HCT116 (cell line): ENCODE measurements at regions not wholly inside any gene's neighbourhood (a gene's known extent, or its start where the extent isn't known, plus 50 kb on each side); places are given as distances from the start of the nearest gene placed in this dataset.

Source experiments
- ATAC-seq: fragments of 200-7000 bp; cut with Tn5 transposase; 2 replicates; pipeline ENCODE4 v1.9.1; 2020; ENCODE audit warnings: mild to moderate bottlenecking, moderate library complexity
- BruUV-seq: library from RNA; stranded (reverse); fragments of 400-500 nt; replicated peaks from 2 replicates; lab custom pipeline; 2021; lab: Mats Ljungman, UMichigan
- CTCF ChIA-PET: fragments of 300-600 bp; sonication (Branson Sonifier 250); formaldehyde crosslinking; loops from one replicate; lab custom pipeline; 2021; ENCODE audit warnings: antibody characterized with exemption; lab: Charles Lee
- POLR2A ChIA-PET: fragments of 300-600, 350-600 bp; sonication (Branson Sonifier 250); formaldehyde crosslinking; loops from one replicate; lab custom pipeline; 2021; ENCODE audit warnings: antibody characterized with exemption; lab: Charles Lee
- RAD21 ChIA-PET, 2 experiments: fragments of 300-600 bp; sonication (Branson Sonifier 250); formaldehyde crosslinking; loops; one replicate each; lab custom pipeline; 2023; ENCODE audit warnings: low total read pairs in 2 of 2; ENCODE audit not compliant: uncharacterized antibody in 2 of 2, unreplicated experiment in 2 of 2, low non-redundant PET in 1 of 2; lab: Charles Lee
- DNase-seq: peaks from one replicate; pipeline ENCODE4 v3.0.0-alpha.2; 2010; ENCODE audit warnings: low read depth, low spot score
- H2AFZ ChIP-seq: fragments of 200-600 bp; shearing (Covaris generic), sonication (generic); 2 replicates; pipeline ENCODE4 v1.6.1; 2017; ENCODE audit warnings: low read depth, mixed run types, mixed read lengths, antibody characterized with exemption, low read length; ENCODE audit not compliant: poor library complexity, severe bottlenecking
- H3K27ac ChIP-seq: 2 replicates; pipeline ENCODE4 v1.5.1; 2012; ENCODE audit warnings: low read depth, low read length
- H3K27me3 ChIP-seq: fragments of 200-600 bp; sonication (generic); 2 replicates; pipeline ENCODE4 v1.6.1; 2016; ENCODE audit warnings: mixed run types, low read length, mixed read lengths; ENCODE audit not compliant: insufficient read depth
- H3K36me3 ChIP-seq, 2 experiments: fragments of 200-500 bp in 1 of 2; fragments of 200-600 bp in 1 of 2; sonication (Bioruptor generic) in 1 of 2; sonication (generic) in 1 of 2; 2 replicates each; pipeline versions ENCODE4 v1.5.1 to v1.6.1; 2014 to 2016; ENCODE audit warnings: low read length in 2 of 2, inconsistent platforms in 1 of 2, mixed read lengths in 1 of 2, mixed run types in 1 of 2; ENCODE audit not compliant: insufficient read depth in 2 of 2, control insufficient read depth in 1 of 2
- H3K4me1 ChIP-seq, 2 experiments: fragments of 200-600 bp in 1 of 2; sonication (generic) in 1 of 2; 2 replicates each; pipeline versions ENCODE4 v1.5.1 to v1.6.1; 2012 to 2017; ENCODE audit warnings: low read length in 2 of 2, inconsistent platforms in 1 of 2, mild to moderate bottlenecking in 1 of 2, mixed read lengths in 1 of 2, mixed run types in 1 of 2, moderate library complexity in 1 of 2; ENCODE audit not compliant: insufficient read depth in 2 of 2, control insufficient read depth in 1 of 2
- H3K4me2 ChIP-seq: fragments of 200-600 bp; sonication (generic); 2 replicates; pipeline ENCODE4 v1.6.1; 2017; ENCODE audit warnings: mixed run types, low read length, mixed read lengths
- H3K4me3 ChIP-seq, 2 experiments: fragments of 200-600 bp in 1 of 2; sonication (generic) in 1 of 2; replicated peaks in 1 of 2; 2 replicates each; pipeline ENCODE4 v1.5.1; 2011 to 2016; ENCODE audit warnings: low read length in 2 of 2, control low read depth in 1 of 2, low read depth in 1 of 2, mild to moderate bottlenecking in 1 of 2, mixed read lengths in 1 of 2, mixed run types in 1 of 2
- H3K79me2 ChIP-seq: fragments of 200-600 bp; sonication (generic); 2 replicates; pipeline ENCODE4 v1.6.1; 2017; ENCODE audit warnings: mild to moderate bottlenecking, mixed run types, low read length, moderate library complexity, mixed read lengths; ENCODE audit not compliant: insufficient read depth
- H3K9ac ChIP-seq: fragments of 200-600 bp; sonication (generic); 2 replicates; pipeline ENCODE4 v1.6.1; 2016; ENCODE audit warnings: low read length, mixed read lengths
- H3K9me2 ChIP-seq: fragments of 200-600 bp; sonication (generic), shearing (Covaris generic); 2 replicates; pipeline ENCODE4 v1.6.1; 2017; ENCODE audit warnings: mixed run types, mild to moderate bottlenecking, moderate library complexity; ENCODE audit not compliant: insufficient read depth
- H3K9me3 ChIP-seq, 2 experiments: fragments of 200-500 bp in 1 of 2; fragments of 200-600 bp in 1 of 2; sonication (Bioruptor generic) in 1 of 2; sonication (generic) in 1 of 2; 2 replicates each; pipeline ENCODE4 v1.6.1; 2014 to 2017; ENCODE audit warnings: low read length in 2 of 2, mixed read lengths in 2 of 2, inconsistent platforms in 1 of 2, low read depth in 1 of 2, mild to moderate bottlenecking in 1 of 2, mixed run types in 1 of 2, moderate library complexity in 1 of 2; ENCODE audit not compliant: control insufficient read depth in 1 of 2, insufficient read depth in 1 of 2
- H4K20me1 ChIP-seq: fragments of 200-600 bp; sonication (generic), shearing (Covaris generic); 2 replicates; pipeline ENCODE4 v1.6.1; 2017; ENCODE audit warnings: mixed run types, mild to moderate bottlenecking, moderate library complexity; ENCODE audit not compliant: insufficient read depth
- ATF3 ChIP-seq: IDR thresholded peaks from 2 replicates; pipeline ENCODE4 v1.6.1; 2012
- CBX3 ChIP-seq: IDR thresholded peaks from 2 replicates; pipeline ENCODE4 v1.6.1; 2012; ENCODE audit warnings: low read depth
- CEBPB ChIP-seq: IDR thresholded peaks from 2 replicates; pipeline ENCODE4 v1.6.1; 2012; ENCODE audit warnings: low read depth
- CTCF ChIP-seq, 3 experiments: fragments of 200-600 bp in 1 of 3; sonication (generic) in 1 of 3; IDR thresholded peaks in 2 of 3; conservative IDR thresholded peaks in 1 of 3; 2 replicates each; pipeline ENCODE4 v1.5.1; 2012 to 2017; ENCODE audit warnings: low read depth in 2 of 3, low read length in 2 of 3, antibody characterized with exemption in 1 of 3, borderline replicate concordance in 1 of 3, control low read depth in 1 of 3, mild to moderate bottlenecking in 1 of 3, mixed read lengths in 1 of 3, mixed run types in 1 of 3, moderate library complexity in 1 of 3; ENCODE audit not compliant: insufficient read depth in 1 of 3
- EGR1 ChIP-seq: IDR thresholded peaks from 2 replicates; pipeline ENCODE4 v1.6.1; 2012; ENCODE audit warnings: low read depth
- ELF1 ChIP-seq: IDR thresholded peaks from 2 replicates; pipeline ENCODE4 v1.6.1; 2012; ENCODE audit warnings: low read depth, borderline replicate concordance
- MAX ChIP-seq: IDR thresholded peaks from 2 replicates; pipeline ENCODE4 v1.6.1; 2012
- POLR2A ChIP-seq: IDR thresholded peaks from 2 replicates; pipeline ENCODE4 v1.7.0; 2011; ENCODE audit warnings: borderline replicate concordance; ENCODE audit not compliant: insufficient read depth, insufficient read length; ENCODE audit errors: extremely low read depth
- POLR2AphosphoS5 ChIP-seq: IDR thresholded peaks from 2 replicates; pipeline ENCODE4 v1.6.1; 2011; ENCODE audit warnings: mild to moderate bottlenecking, low read depth, low read length, moderate library complexity
- RAD21 ChIP-seq: IDR thresholded peaks from 2 replicates; pipeline ENCODE4 v1.6.1; 2012; ENCODE audit warnings: low read depth, mild to moderate bottlenecking
- REST ChIP-seq: IDR thresholded peaks from 2 replicates; pipeline ENCODE4 v1.6.1; 2012; ENCODE audit warnings: low read depth
- SIN3A ChIP-seq: IDR thresholded peaks from 2 replicates; pipeline ENCODE4 v1.6.1; 2012; ENCODE audit warnings: low read depth
- SP1 ChIP-seq: IDR thresholded peaks from 2 replicates; pipeline ENCODE4 v1.6.1; 2012; ENCODE audit warnings: low read depth
- SRF ChIP-seq: IDR thresholded peaks from 2 replicates; pipeline ENCODE4 v1.6.1; 2012; ENCODE audit warnings: low read depth
- TCF7L2 ChIP-seq: IDR thresholded peaks from 2 replicates; pipeline ENCODE4 v1.7.0; 2011; ENCODE audit warnings: borderline replicate concordance, inconsistent platforms; ENCODE audit not compliant: insufficient read depth, insufficient read length; ENCODE audit errors: extremely low read depth
- ZFX ChIP-seq: fragments of 450-650 bp; IDR thresholded peaks from 2 replicates; pipeline ENCODE4 v1.6.1; 2017
- ZNF274 ChIP-seq: fragments of 200-500 bp; sonication (Bioruptor generic); IDR thresholded peaks from 2 replicates; pipeline ENCODE4 v1.6.1; 2014; ENCODE audit warnings: mild to moderate bottlenecking, low read depth, low read length, inconsistent platforms
- intact Hi-C: fragments of 100-400 bp; cut with micrococcal nuclease; formaldehyde crosslinking; loops from 2 replicates; pipeline ENCODE4 v1.10.0; 2022

- Histone ChIP-seq H3K4me3 (no peak overlapping the region), H3K79me2 (no peaks in the 10 kb centered on the region), H3K9me2 (no peaks in the 10 kb centered on the region), H3K4me1 (no peaks in the 10 kb centered on the region), H3K36me3 (no peaks in the 10 kb centered on the region), H3K9me3 (peaks cover 0 to 8% of the 10 kb centered on the region in 2 experiments; a peak in 1 of 4 replicates), H3K27me3 (no peaks in the 10 kb centered on the region), H4K20me1 (no peaks in the 10 kb centered on the region), H3K4me2 (no peak overlapping the region), H3K27ac (no peak overlapping the region), H3K9ac (no peak overlapping the region), H2AFZ (no peak overlapping the region)
- intact Hi-C loops, result no loop called here
- ATAC-seq (no peak), DNase-seq (no peak)
- no TSS peak for BruUV-seq
- CTCF ChIA-PET, result no interaction called here
- RAD21 ChIA-PET, result no interaction called here
- POLR2A ChIA-PET, result no interaction called here
- no peak for TF ChIP-seq RAD21
- TF ChIP-seq ELF1, result no peak
- TF ChIP-seq POLR2A, result no peak
- TF ChIP-seq TCF7L2, result no peak
These were observed 83.8 kb upstream of the SPTBN1 start for GRCh38 chr2:54372361-54372760.

- ATAC-seq, result no peak
- no TSS peak for BruUV-seq
- TF ChIP-seq POLR2A, result no peak
- no peak for TF ChIP-seq MAX
- no peak for TF ChIP-seq ZNF274
- no peak for TF ChIP-seq CTCF (IDR thresholded peaks at IDR 0.05 in 2 of 3, conservative IDR thresholded peaks at IDR 0.05 in 1 of 3; ENCODE audit: borderline replicate concordance in 1 of 3, insufficient read depth in 1 of 3, low read depth in 2 of 3, low read length in 2 of 3)
- TF ChIP-seq ATF3, result no peak
- TF ChIP-seq REST, result no peak
- no peak for TF ChIP-seq SP1
- no peak for TF ChIP-seq SRF
- no peak for TF ChIP-seq POLR2AphosphoS5
- no peak for TF ChIP-seq ZFX
- TF ChIP-seq EGR1, result no peak
- no peak for TF ChIP-seq CBX3
- no peak for TF ChIP-seq CEBPB
- no peak for TF ChIP-seq SIN3A
These were observed 82.3 kb upstream of the SPTBN1 start for GRCh38 chr2:54373855-54374254.

More at GRCh38 chr2:54373855-54374254, 82.3 kb upstream of the SPTBN1 start:
- Histone ChIP-seq H4K20me1 (no peaks in the 10 kb centered on the region), H2AFZ (no peak overlapping the region), H3K9ac (no peak overlapping the region), H3K9me2 (no peaks in the 10 kb centered on the region), H3K4me1 (no peaks in the 10 kb centered on the region), H3K4me2 (no peak overlapping the region), H3K4me3 (no peak overlapping the region), H3K27ac (no peak overlapping the region), H3K27me3 (no peaks in the 10 kb centered on the region), H3K79me2 (no peaks in the 10 kb centered on the region), H3K36me3 (no peaks in the 10 kb centered on the region), H3K9me3 (peaks cover 0 to 4% of the 10 kb centered on the region in 2 experiments; a peak in 1 of 4 replicates)
- ChIA-PET POLR2A (no interaction called here), CTCF (no interaction called here), RAD21 (no interaction called here)
- intact Hi-C loops, result no loop called here
- no peak for DNase-seq
